HEK293T (cell line): ENCODE measurements at regions not wholly inside any gene's neighbourhood (a gene's known extent, or its start where the extent isn't known, plus 50 kb on each side); places are given as distances from the start of the nearest gene placed in this dataset.

Source experiments
- CTCF ChIA-PET: fragments of 350-600 bp; formaldehyde crosslinking; extraction: SDS; loops from one replicate; lab custom pipeline; 2021; ENCODE audit warnings: antibody characterized with exemption, inconsistent platforms; lab: Yijun Ruan, JAX
- POLR2A ChIA-PET: fragments of 350-600 bp; formaldehyde crosslinking; extraction: SDS; loops from one replicate; lab custom pipeline; 2020; ENCODE audit warnings: antibody characterized with exemption, inconsistent platforms; lab: Yijun Ruan, JAX
- DNase-seq: peaks from one replicate; pipeline ENCODE4 v3.0.0; 2012; ENCODE audit warnings: mixed read lengths; ENCODE audit errors: extremely low spot score
- ARNT ChIP-seq: fragments of 450-650 bp; IDR thresholded peaks from 2 replicates; pipeline ENCODE4 v1.6.1; 2017; ENCODE audit warnings: mild to moderate bottlenecking
- BHLHE40 ChIP-seq: fragments of 450-650 bp; IDR thresholded peaks from 2 replicates; pipeline ENCODE4 v1.6.1; 2016; ENCODE audit warnings: mild to moderate bottlenecking, moderate library complexity, borderline replicate concordance
- CTBP1 ChIP-seq: fragments of 450-650 bp; IDR thresholded peaks from 2 replicates; pipeline ENCODE4 v1.6.1; 2016; ENCODE audit warnings: borderline replicate concordance
- ELF4 ChIP-seq: fragments of 450-650 bp; IDR thresholded peaks from 2 replicates; pipeline ENCODE4 v1.6.1; 2017; ENCODE audit warnings: antibody characterized with exemption
- FOXA1 ChIP-seq: fragments of 450-650 bp; IDR thresholded peaks from 2 replicates; pipeline ENCODE4 v1.6.1; 2016; ENCODE audit warnings: mild to moderate bottlenecking
- FOXK2 ChIP-seq: fragments of 450-650 bp; IDR thresholded peaks from 2 replicates; pipeline ENCODE4 v1.6.1; 2016; ENCODE audit warnings: mild to moderate bottlenecking
- FOXM1 ChIP-seq: fragments of 450-650 bp; IDR thresholded peaks from 2 replicates; pipeline ENCODE4 v1.6.1; 2017; ENCODE audit warnings: mild to moderate bottlenecking, borderline replicate concordance
- HDGF ChIP-seq: fragments of 450-650 bp; IDR thresholded peaks from 2 replicates; pipeline ENCODE4 v1.6.1; 2017; ENCODE audit warnings: antibody characterized with exemption, borderline replicate concordance
- L3MBTL2 ChIP-seq: fragments of 450-650 bp; conservative IDR thresholded peaks from 2 replicates; pipeline ENCODE4 v1.6.1; 2016; ENCODE audit warnings: mild to moderate bottlenecking
- LEF1 ChIP-seq: fragments of 450-650 bp; IDR thresholded peaks from 2 replicates; pipeline ENCODE4 v1.6.1; 2017; ENCODE audit warnings: mild to moderate bottlenecking, borderline replicate concordance
- NFRKB ChIP-seq: fragments of 450-650 bp; IDR thresholded peaks from 2 replicates; pipeline ENCODE4 v1.6.1; 2016; ENCODE audit warnings: mild to moderate bottlenecking, moderate library complexity
- PKNOX1 ChIP-seq: fragments of 450-650 bp; IDR thresholded peaks from 2 replicates; pipeline ENCODE4 v1.6.1; 2016
- SP1 ChIP-seq: fragments of 450-650 bp; IDR thresholded peaks from 2 replicates; pipeline ENCODE4 v1.6.1; 2017
- SUZ12 ChIP-seq: fragments of 450-650 bp; IDR thresholded peaks from 2 replicates; pipeline ENCODE4 v1.6.1; 2016; ENCODE audit warnings: mild to moderate bottlenecking
- TARDBP ChIP-seq: fragments of 450-650 bp; IDR thresholded peaks from 2 replicates; pipeline ENCODE4 v1.6.1; 2016
- ZNF384 ChIP-seq: fragments of 450-650 bp; IDR thresholded peaks from 2 replicates; pipeline ENCODE4 v1.6.1; 2016

- ChIA-PET CTCF (no interaction called here), POLR2A (no interaction called here)
- DNase-seq = no peak
- TF ChIP-seq TARDBP = no peak
- TF ChIP-seq HDGF = no peak
- no peak for TF ChIP-seq FOXA1
- no peak for TF ChIP-seq SUZ12
- no peak for TF ChIP-seq L3MBTL2
- no peak for TF ChIP-seq LEF1
Measured at GRCh38 chr10:128440513-128441160, 314.4 kb upstream of the MKI67 start.

GRCh38 chr10:128443925-128444518 is 317.8 kb upstream of the MKI67 start:
- ChIA-PET CTCF (no interaction called here), POLR2A (no interaction called here)

DNA sequence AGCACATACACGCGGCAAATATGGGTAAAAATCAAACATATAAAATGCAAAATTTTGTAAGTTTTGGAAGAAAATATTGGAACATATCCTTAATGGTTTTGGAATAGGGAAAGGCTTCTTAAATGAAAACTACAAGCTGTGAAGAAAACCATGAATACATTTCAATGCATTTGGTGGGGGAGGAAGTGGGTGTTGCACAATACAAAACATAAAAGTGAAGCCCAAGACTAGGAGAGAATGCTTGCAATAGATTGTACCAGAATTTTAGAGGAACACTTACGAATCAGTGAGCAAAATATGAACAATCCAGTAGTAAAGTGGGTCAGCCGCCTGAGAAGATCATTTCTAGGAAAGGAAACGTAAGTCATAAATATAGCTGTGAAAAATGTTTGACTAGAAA is 322.6 kb upstream of the MKI67 start:
- no peak for DNase-seq
- CTCF ChIA-PET = no interaction called here
- TF ChIP-seq FOXK2 = no peak
- no peak for TF ChIP-seq FOXA1
- no peak for TF ChIP-seq ARNT
- TF ChIP-seq SP1 = no peak
- TF ChIP-seq HDGF = no peak
- TF ChIP-seq ELF4 = no peak
- no peak for TF ChIP-seq TARDBP
- no peak for TF ChIP-seq CTBP1
- TF ChIP-seq NFRKB = no peak
- no peak for TF ChIP-seq LEF1
- TF ChIP-seq L3MBTL2 = no peak
- TF ChIP-seq ZNF384 = no peak
- POLR2A ChIA-PET = no interaction called here

More at GRCh38 chr10:128443925-128444518, 317.8 kb upstream of the MKI67 start:
- no peak for DNase-seq
- TF ChIP-seq PKNOX1 (no peak), L3MBTL2 (no peak), SUZ12 (no peak), FOXM1 (no peak), BHLHE40 (no peak), LEF1 (no peak), TARDBP (no peak), ELF4 (no peak), HDGF (no peak), ZNF384 (no peak), FOXA1 (no peak), FOXK2 (no peak), ARNT (no peak), SP1 (no peak)

DNA sequence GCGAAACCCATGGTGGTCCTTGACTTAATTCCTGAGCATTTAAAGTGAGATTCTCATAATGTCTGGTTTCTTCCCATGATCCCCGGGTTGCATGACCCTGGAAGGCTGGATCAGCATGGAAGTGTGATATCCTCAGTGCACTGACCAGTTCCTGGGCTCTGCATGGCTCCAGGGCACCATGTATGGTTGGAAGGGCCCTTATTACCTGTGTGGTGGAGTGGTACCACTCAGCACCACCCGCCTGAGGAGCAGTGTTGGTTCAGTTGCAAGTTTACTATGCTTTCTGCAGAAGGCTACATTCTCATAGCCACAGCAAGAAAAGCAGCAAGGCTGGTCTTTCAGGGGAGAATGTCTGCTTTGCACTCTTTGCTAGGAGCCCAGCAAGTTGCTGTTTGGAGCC is 325.7 kb upstream of the MKI67 start:
- TF ChIP-seq SUZ12 = no peak
- TF ChIP-seq FOXK2 = no peak
- no peak for TF ChIP-seq L3MBTL2
- TF ChIP-seq HDGF = no peak
- no peak for TF ChIP-seq BHLHE40
- no peak for TF ChIP-seq FOXM1
- TF ChIP-seq TARDBP = no peak
- TF ChIP-seq ELF4 = no peak
- no peak for TF ChIP-seq FOXA1
- TF ChIP-seq LEF1 = no peak
- TF ChIP-seq PKNOX1 = no peak
- no peak for TF ChIP-seq CTBP1
- TF ChIP-seq NFRKB = no peak
- TF ChIP-seq SP1 = no peak
- no peak for TF ChIP-seq ZNF384
- no peak for TF ChIP-seq ARNT
- POLR2A ChIA-PET = no interaction called here
- CTCF ChIA-PET = no interaction called here
- DNase-seq = no peak

DNA sequence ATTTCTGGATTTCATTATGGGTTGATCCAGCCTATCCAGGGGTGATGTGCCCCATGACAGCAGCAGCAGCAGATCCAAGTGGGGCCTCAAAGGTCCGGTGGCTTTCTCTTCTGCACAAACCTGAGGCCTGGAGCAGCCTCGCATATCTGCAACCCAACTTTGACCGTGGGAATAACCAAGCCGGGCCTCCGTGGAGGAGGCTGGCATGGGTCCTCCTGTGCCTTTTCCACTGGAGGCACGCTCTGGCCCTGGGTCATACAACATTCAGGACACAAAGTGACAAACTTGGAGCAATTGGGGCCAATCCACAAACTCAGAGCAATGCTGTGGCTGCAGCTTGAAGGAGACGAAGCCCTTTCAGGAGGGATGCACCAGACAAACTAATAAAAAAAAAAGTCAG is 330.0 kb upstream of the MKI67 start:
- ChIA-PET POLR2A (no interaction called here), CTCF (no interaction called here)
- TF ChIP-seq SP1 (no peak), FOXK2 (no peak), SUZ12 (no peak), TARDBP (no peak), L3MBTL2 (no peak), ZNF384 (no peak), HDGF (no peak), LEF1 (no peak), ELF4 (no peak), FOXM1 (no peak), NFRKB (no peak), BHLHE40 (no peak), PKNOX1 (no peak), FOXA1 (no peak), CTBP1 (no peak), ARNT (no peak)
- no peak for DNase-seq

GRCh38 chr10:128457136-128457535 is 330.9 kb upstream of the MKI67 start:
- DNase-seq = no peak
- CTCF ChIA-PET = no interaction called here
- POLR2A ChIA-PET = no interaction called here
- no peak for TF ChIP-seq L3MBTL2
- TF ChIP-seq FOXA1 = no peak
- TF ChIP-seq ZNF384 = no peak
